Stimulated activated CD8-positive, alpha-beta memory T cell treated with anti-CD3 and anti-CD28 coated beads, Interleukin-4, amount 100 ng/mL, for 48 hours (primary cell): ENCODE measurements at regions not wholly inside any gene's neighbourhood (a gene's known extent, or its start where the extent isn't known, plus 50 kb on each side); places are given as distances from the start of the nearest gene placed in this dataset.
"Not testable (repeated sequence)": the region's sequence is repeated elsewhere in the genome, so short reads cannot be mapped to it uniquely, and the experiment has no call there.

Experiments
- DNase-seq: peaks from one replicate; pipeline ENCODE4 v3.0.0-alpha.2; 2020

- no peak for DNase-seq
Observed at GRCh38 chr3:139202226-139202958, 141.4 kb upstream of the MRPS22 start.

- DNase-seq = no peak
Observed at GRCh38 chr3:139202959-139203349, 140.9 kb upstream of the MRPS22 start.

- DNase-seq = no peak
Observed at GRCh38 chr3:139203752-139204151, 140.1 kb upstream of the MRPS22 start.

DNA sequence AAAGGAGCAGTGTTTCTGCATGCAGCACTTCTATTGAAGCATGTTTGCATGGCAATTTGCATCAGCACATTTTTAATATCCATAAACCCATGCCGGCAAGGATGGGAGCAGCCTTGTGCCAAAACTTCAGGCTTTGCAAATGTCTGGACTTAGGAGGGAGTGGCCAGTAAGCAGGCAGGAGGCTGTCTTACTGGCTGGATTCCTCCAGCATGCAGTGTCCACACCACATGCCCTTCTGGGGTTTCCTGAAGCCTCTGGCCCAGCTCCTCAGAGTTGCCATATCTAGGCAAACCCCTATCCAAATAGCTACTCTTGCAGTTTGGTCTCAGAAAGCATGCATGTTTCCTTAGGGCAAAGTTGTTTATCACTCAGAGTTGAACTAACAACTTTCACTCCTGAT, 139.1 kb upstream of the MRPS22 start:
- DNase-seq = no peak

DNA sequence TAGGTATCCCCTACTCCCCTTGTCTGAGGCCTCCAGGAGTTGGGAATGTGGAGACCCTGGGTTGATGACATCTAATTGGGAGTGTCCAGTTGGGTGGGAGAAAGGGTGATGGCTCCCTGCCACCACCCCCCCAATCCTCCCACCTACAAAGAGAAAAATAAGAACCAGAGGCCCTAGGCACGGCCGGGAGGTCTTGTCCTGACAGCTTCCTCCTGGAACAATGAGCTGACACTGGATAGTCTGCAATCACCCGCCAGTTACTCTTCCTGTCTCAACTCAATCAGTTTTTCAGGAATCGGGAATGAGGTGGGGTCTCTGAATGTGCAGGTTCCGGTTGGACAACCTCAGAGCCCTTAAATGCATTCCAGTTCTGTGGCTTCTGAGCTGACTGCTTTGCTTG, 129.9 kb upstream of the MRPS22 start:
- no peak for DNase-seq

DNA sequence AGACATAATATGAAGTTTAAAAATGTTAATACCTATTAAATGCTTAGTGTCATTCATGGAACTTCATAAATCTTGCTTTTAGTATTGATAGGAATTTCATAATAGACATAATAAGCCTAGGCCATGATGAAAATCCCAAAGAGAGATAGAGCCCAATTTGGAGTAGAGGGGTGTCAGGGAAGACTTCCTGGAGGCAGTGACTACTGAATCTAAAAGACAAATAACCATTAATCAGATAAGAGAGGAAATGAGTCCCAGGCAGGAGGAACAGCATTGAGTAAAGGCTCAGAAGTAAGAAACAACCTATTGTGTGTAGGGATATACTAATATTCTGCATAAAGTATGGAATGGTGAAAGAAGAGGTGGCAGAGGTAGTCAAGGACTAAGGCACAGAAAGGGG, 126.9 kb upstream of the MRPS22 start:
- no peak for DNase-seq

- no peak for DNase-seq
Observed at GRCh38 chr3:139217633-139218032, 126.2 kb upstream of the MRPS22 start.

- DNase-seq = no peak
Observed at GRCh38 chr3:139218046-139218445, 125.8 kb upstream of the MRPS22 start.

GRCh38 chr3:139219463-139219862, 124.4 kb upstream of the MRPS22 start:
- DNase-seq = no peak

DNA sequence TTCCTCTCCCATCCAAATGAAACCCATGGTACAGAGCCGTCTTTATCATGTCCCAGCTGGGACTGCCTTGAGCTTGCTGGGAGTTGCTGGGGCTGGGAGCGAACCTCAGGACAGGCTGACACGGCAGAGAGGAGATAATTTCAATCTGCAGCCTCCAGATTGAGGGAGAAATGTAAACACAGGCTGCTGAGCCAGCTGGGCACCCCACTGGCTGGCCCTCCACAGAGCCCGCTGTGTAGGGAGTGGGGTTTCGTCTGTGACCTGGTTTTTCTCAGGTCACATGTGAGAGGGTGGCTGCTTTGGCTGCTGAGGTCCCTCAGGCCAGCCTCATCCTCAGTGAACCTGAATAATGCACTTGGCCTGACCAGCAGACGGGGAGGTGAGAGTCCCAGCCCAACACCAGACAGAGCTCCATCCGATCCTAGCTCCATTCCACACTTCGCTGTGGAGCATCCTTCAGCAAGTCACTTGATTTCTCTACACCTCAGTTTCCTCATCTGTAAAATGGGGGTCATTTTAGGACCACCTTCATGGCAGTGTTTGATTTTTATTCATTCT, 121.6 kb upstream of the MRPS22 start:
- DNase-seq = no peak

DNA sequence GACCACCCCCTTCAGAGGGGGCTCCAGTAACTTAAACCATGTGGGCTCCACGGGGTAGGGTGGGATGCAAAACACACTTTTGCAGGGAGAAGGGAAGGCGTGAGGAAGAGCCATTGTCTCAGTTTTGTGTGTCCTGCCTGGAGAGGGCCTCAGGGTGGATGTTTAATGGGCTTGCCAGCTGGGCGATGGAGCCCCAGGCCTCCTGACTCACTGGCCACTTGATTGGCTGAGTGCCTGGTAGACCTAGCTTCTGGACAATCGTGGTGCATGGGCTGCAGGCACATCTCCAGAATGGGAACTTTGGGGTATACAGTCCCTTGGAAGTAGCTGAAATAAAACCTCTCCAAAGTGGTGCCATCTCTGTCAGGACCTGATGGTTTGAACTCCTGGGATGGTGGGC, 118.3 kb upstream of the MRPS22 start:
- DNase-seq = no peak

- DNase-seq = no peak
Observed at GRCh38 chr3:139226731-139227130, 117.1 kb upstream of the MRPS22 start.

DNA sequence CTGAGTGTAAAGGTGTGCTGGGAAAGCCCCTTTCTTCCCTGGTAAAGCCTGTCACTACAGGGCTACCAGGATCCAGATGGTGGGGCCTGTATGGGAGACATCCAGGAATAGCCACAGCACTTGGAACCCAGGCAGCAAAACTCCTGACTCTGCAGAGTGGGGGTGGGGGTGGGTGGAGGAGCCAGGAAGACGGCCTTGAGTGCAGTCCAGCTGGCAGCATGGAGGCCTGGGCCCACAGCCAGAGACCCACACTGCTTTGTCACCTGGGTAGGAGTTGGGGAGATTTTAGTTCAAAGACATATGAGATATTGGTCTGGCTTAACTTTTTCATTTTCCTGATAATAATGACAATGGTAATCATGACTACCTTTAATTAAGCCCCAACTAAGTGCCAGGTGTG, 116.7 kb upstream of the MRPS22 start:
- no peak for DNase-seq

DNA sequence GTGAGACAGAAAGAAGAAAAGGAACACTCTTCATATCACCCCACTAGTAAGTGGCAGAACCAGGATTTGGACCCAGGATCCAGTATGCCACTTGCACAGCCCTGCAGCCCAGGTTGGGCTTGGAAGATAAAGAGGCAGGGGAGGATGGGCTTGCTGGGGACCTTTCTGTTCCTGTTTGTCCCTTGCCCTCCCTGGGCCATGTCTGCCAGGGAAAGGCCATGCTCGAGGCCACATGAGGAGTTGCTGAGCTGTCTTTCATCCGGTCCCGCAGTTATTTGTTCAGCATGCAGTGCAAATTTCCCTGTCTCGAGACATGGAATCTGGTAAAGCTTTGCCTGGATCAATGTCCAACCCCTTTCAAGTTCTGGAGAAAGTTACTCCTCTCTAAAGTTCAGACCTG, 116.0 kb upstream of the MRPS22 start:
- DNase-seq = no peak

GRCh38 chr3:139230391-139230790, 113.4 kb upstream of the MRPS22 start:
- DNase-seq = no peak

GRCh38 chr3:139231555-139232281, 112.1 kb upstream of the MRPS22 start:
- DNase-seq = no peak

- not testable (repeated sequence) for DNase-seq
Observed at GRCh38 chr3:139232341-139232740, 111.5 kb upstream of the MRPS22 start.

DNA sequence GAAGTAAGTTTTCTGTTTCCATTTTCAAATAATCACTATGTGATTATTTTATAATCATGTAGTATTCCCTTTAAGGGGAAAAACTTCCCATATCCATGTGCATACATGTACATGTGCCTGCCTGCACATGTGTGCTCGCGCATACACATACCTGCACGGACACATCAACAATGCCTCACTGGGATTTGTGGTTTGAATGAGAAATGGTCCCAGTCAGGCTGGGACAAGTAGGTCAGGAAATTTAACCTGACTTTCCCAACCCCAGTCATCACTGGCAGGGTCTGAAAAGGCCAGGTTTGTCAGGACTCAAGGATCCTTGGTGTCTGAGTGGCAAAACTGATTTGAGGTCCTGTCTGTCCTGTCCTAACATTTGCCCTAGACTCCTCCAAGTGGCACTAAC, 109.3 kb upstream of the MRPS22 start:
- no peak for DNase-seq

GRCh38 chr3:139235192-139235591, 108.6 kb upstream of the MRPS22 start:
- DNase-seq = no peak

DNA sequence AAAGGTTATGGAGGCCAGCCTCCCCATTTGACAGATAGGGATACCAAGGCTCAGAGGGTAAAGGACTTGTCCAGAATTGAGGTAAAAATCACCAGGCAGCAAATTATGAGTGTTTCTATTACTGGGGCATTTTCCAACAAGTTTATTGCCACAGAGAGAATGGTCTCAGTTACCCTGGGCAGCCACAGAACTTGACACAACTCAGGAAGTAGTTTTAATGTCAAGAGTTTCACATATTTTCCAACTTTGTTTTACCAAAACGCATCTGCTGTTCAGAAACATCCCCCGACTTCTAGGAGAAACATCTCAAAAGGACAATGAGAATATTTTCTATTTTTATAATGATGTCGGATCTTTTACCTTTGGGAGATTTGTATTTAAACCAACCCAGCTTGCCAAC, 107.5 kb upstream of the MRPS22 start:
- DNase-seq = no peak

GRCh38 chr3:139238281-139239030, 105.4 kb upstream of the MRPS22 start:
- DNase-seq = no peak

GRCh38 chr3:139239550-139239949, 104.3 kb upstream of the MRPS22 start:
- DNase-seq = no peak

- DNase-seq = no peak
Observed at GRCh38 chr3:139241783-139242182, 102.0 kb upstream of the MRPS22 start.

DNA sequence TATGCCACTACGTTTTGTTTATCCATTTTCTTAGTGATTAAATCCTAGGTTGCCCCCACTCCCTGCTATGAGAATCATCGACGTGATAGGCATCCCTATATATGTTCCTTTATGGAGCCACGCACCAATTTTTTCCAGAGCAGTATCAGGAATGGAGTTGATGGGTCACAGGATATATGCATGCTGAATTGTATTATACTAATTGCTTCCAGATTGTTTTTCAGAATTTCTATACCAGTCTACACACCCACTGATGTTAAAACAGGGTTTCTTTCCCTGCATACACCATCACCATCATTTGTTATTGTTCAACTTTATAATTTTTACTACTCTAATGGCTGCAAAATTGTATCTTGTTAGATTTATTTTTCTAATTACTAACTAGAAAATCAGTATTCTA, 100.1 kb upstream of the MRPS22 start:
- no peak for DNase-seq
